ENCODE measurements at regions not wholly inside any gene's neighbourhood (a gene's known extent, or its start where the extent isn't known, plus 50 kb on each side); places are given as distances from the start of the nearest gene placed in this dataset.

DNA sequence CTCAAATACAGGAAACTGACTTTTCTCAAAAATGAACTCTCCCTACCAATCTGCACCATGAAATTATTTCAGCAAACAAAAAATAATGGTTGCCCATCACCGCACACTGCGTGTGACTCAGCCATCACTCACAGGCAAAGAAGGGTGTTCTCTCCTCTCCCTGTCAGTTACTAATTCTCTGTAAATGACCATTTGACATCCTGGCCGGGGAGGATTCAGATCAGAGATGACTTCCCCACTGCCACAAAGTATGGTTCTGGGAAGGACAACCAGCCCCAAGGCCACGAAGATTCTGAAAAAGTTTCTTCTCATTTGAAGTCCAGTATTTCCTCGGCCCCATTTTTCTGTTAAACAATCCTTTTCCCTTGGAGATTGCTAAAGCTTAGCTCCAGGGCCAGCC lies 199.4 kb downstream of the AUH start:
- no peaks in the 10 kb centered on the region for H3K27me3 ChIP-seq (ENCODE audit: control insufficient read depth, insufficient read depth, low read length)
- peaks cover 10% of the 10 kb centered on the region for H3K4me1 ChIP-seq (ENCODE audit: control insufficient read depth, insufficient read depth, low read length)
- no peak overlapping the region for H3K27ac ChIP-seq (ENCODE audit: low read length)
- POLR2A ChIA-PET, result no interaction called here
- no peak overlapping the region for H3K4me3 ChIP-seq (ENCODE audit: low read depth in 2 of 2, low read length in 2 of 2)
- in situ Hi-C loops (cut with HindIII; ENCODE audit: low pct_unique_long_range_greater_than_20kb, low sequenced_read_pairs), result no loop called here
- peak; percentile 55; the same call in 1 of the 2 replicates for ATAC-seq
- no peak for DNase-seq (ENCODE audit: low read depth, low spot score)
- BruUV-seq (replicated peaks), result no TSS peak
- no peaks in the 10 kb centered on the region for H3K9me3 ChIP-seq (ENCODE audit: control insufficient read depth, insufficient read depth, low read depth, low read length)
- no peaks in the 10 kb centered on the region for H3K36me3 ChIP-seq (ENCODE audit: control insufficient read depth, insufficient read depth, low read length)
- TF ChIP-seq POLR2AphosphoS5 (IDR thresholded peaks at IDR 0.05; ENCODE audit: low read depth, low read length), result no peak
- TF ChIP-seq, protein P1, sequence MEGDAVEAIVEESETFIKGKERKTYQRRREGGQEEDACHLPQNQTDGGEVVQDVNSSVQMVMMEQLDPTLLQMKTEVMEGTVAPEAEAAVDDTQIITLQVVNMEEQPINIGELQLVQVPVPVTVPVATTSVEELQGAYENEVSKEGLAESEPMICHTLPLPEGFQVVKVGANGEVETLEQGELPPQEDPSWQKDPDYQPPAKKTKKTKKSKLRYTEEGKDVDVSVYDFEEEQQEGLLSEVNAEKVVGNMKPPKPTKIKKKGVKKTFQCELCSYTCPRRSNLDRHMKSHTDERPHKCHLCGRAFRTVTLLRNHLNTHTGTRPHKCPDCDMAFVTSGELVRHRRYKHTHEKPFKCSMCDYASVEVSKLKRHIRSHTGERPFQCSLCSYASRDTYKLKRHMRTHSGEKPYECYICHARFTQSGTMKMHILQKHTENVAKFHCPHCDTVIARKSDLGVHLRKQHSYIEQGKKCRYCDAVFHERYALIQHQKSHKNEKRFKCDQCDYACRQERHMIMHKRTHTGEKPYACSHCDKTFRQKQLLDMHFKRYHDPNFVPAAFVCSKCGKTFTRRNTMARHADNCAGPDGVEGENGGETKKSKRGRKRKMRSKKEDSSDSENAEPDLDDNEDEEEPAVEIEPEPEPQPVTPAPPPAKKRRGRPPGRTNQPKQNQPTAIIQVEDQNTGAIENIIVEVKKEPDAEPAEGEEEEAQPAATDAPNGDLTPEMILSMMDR (IDR thresholded peaks at IDR 0.05), result no peak
- no peak for TF ChIP-seq TCF7L2 (IDR thresholded peaks at IDR 0.05; ENCODE audit: low read depth, low read length)
- TF ChIP-seq, protein P2, sequence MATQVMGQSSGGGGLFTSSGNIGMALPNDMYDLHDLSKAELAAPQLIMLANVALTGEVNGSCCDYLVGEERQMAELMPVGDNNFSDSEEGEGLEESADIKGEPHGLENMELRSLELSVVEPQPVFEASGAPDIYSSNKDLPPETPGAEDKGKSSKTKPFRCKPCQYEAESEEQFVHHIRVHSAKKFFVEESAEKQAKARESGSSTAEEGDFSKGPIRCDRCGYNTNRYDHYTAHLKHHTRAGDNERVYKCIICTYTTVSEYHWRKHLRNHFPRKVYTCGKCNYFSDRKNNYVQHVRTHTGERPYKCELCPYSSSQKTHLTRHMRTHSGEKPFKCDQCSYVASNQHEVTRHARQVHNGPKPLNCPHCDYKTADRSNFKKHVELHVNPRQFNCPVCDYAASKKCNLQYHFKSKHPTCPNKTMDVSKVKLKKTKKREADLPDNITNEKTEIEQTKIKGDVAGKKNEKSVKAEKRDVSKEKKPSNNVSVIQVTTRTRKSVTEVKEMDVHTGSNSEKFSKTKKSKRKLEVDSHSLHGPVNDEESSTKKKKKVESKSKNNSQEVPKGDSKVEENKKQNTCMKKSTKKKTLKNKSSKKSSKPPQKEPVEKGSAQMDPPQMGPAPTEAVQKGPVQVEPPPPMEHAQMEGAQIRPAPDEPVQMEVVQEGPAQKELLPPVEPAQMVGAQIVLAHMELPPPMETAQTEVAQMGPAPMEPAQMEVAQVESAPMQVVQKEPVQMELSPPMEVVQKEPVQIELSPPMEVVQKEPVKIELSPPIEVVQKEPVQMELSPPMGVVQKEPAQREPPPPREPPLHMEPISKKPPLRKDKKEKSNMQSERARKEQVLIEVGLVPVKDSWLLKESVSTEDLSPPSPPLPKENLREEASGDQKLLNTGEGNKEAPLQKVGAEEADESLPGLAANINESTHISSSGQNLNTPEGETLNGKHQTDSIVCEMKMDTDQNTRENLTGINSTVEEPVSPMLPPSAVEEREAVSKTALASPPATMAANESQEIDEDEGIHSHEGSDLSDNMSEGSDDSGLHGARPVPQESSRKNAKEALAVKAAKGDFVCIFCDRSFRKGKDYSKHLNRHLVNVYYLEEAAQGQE (IDR thresholded peaks at IDR 0.05; ENCODE audit: insufficient read depth in 1 of 2, low read depth in 2 of 2, low read length in 1 of 2), result no peak
- no peak for TF ChIP-seq SIN3A (IDR thresholded peaks at IDR 0.05; ENCODE audit: borderline replicate concordance, insufficient read depth, low read depth, low read length)
- CTCF ChIA-PET, result no interaction called here
- intact Hi-C loops (cut with micrococcal nuclease; ENCODE audit: unreplicated experiment), result no loop called here

DNA sequence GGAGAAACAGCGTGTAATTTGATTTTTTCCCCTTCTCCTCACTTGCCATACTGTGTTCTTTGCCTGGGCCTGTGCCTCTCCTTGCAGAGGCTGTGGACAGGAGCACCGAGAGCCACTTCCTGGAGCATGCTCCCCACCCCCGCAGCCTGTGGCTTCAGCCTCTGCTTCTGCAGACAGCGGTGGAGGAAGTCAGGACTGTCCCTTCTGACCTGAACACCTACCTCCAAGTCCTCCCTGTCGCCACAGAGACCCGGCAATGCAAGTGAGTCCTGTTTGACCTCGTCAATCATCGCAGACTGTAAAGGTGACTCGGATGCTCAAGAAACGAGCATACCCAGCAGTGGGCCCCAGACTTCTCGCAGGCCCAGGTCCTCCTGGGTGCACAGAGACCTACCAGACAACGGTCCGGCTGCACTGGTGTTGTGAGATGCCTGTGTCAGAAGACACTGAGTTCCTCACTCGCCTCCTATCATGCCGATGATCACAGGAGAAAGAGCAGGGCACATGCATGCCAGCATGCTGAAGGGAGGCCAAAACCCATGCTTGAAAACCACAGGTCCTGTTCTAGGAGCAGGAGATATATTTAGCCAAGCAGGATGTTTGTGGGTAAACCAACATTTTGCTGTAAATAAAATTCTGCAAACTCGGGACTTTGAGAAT lies 198.8 kb downstream of the AUH start:
- TF ChIP-seq POLR2AphosphoS5 (IDR thresholded peaks at IDR 0.05; ENCODE audit: low read depth, low read length) (no peak), TCF7L2 (IDR thresholded peaks at IDR 0.05; ENCODE audit: low read depth, low read length) (no peak), SIN3A (IDR thresholded peaks at IDR 0.05; ENCODE audit: borderline replicate concordance, insufficient read depth, low read depth, low read length) (no peak)
- TF ChIP-seq, protein P1 (IDR thresholded peaks at IDR 0.05), result no peak
- TF ChIP-seq, protein P2 (IDR thresholded peaks at IDR 0.05; ENCODE audit: insufficient read depth in 1 of 2, low read depth in 2 of 2, low read length in 1 of 2), result no peak
- ATAC-seq, result no peak
- Histone ChIP-seq H3K27me3 (ENCODE audit: control insufficient read depth, insufficient read depth, low read length) (no peaks in the 10 kb centered on the region), H3K27ac (ENCODE audit: low read length) (no peak overlapping the region), H3K36me3 (ENCODE audit: control insufficient read depth, insufficient read depth, low read length) (no peaks in the 10 kb centered on the region), H3K4me1 (ENCODE audit: control insufficient read depth, insufficient read depth, low read length) (peaks cover 10% of the 10 kb centered on the region), H3K4me3 (ENCODE audit: low read depth in 2 of 2, low read length in 2 of 2) (no peak overlapping the region), H3K9me3 (ENCODE audit: control insufficient read depth, insufficient read depth, low read depth, low read length) (no peaks in the 10 kb centered on the region)
- POLR2A ChIA-PET, result interaction anchor here (0.6 kb wide), 1 partner anchor 178 kb away, joined by 6 read pairs; no protein-coding TSS in a partner anchor
- CTCF ChIA-PET, result no interaction called here
- BruUV-seq (replicated peaks), result no TSS peak
- in situ Hi-C loops (cut with HindIII; ENCODE audit: low pct_unique_long_range_greater_than_20kb, low sequenced_read_pairs), result no loop called here
- intact Hi-C loops (cut with micrococcal nuclease; ENCODE audit: unreplicated experiment), result no loop called here
- no peak for DNase-seq (ENCODE audit: low read depth, low spot score)
